DMS79 (cell line): ENCODE measurements at regions not wholly inside any gene's neighbourhood (a gene's known extent, or its start where the extent isn't known, plus 50 kb on each side); places are given as distances from the start of the nearest gene placed in this dataset.
"Not testable (repeated sequence)": the region's sequence is repeated elsewhere in the genome, so short reads cannot be mapped to it uniquely, and the experiment has no call there.

Source experiments
- DNase-seq: peaks from one replicate; lab custom pipeline; 2025; lab: John Stamatoyannopoulos, UW

- DNase-seq: no peak
These were observed 577.9 kb downstream of the IPMK start for GRCh38 chr10:57689596-57690297.

- no peak for DNase-seq
These were observed 587.8 kb downstream of the IPMK start for GRCh38 chr10:57679916-57680315.

- DNase-seq: no peak
These were observed 592.6 kb downstream of the IPMK start for GRCh38 chr10:57675125-57675524.

- DNase-seq: no peak
These were observed 594.2 kb downstream of the IPMK start for GRCh38 chr10:57673446-57673960.

- no peak for DNase-seq
These were observed 602.9 kb downstream of the IPMK start for GRCh38 chr10:57664815-57665214.

GRCh38 chr10:57663401-57663800, 604.3 kb downstream of the IPMK start:
- DNase-seq: no peak

GRCh38 chr10:57661206-57661605, 606.5 kb downstream of the IPMK start:
- DNase-seq: no peak

- no peak for DNase-seq
These were observed 610.4 kb downstream of the IPMK start for GRCh38 chr10:57657164-57657765.

GRCh38 chr10:57654856-57655255, 612.8 kb downstream of the IPMK start:
- DNase-seq: no peak

GRCh38 chr10:57645108-57645507, 622.6 kb downstream of the IPMK start:
- not testable (repeated sequence) for DNase-seq

- no peak for DNase-seq
These were observed 629.3 kb downstream of the IPMK start for GRCh38 chr10:57638411-57638810.

- no peak for DNase-seq
These were observed 639.0 kb downstream of the IPMK start for GRCh38 chr10:57628592-57629284.

- DNase-seq: no peak
These were observed 640.0 kb downstream of the IPMK start for GRCh38 chr10:57627642-57628178.

- no peak for DNase-seq
These were observed 642.7 kb downstream of the IPMK start for GRCh38 chr10:57624856-57625592.

GRCh38 chr10:57624066-57624465, 643.6 kb downstream of the IPMK start:
- no peak for DNase-seq

GRCh38 chr10:57621466-57621865, 646.2 kb downstream of the IPMK start:
- DNase-seq: no peak

- DNase-seq: no peak
These were observed 661.7 kb downstream of the IPMK start for GRCh38 chr10:57605948-57606485.

GRCh38 chr10:57599440-57599839, 668.3 kb downstream of the IPMK start:
- no peak for DNase-seq

- DNase-seq: no peak
These were observed 673.6 kb downstream of the IPMK start for GRCh38 chr10:57593983-57594573.

GRCh38 chr10:57579926-57580325, 687.8 kb downstream of the IPMK start:
- DNase-seq: no peak

- no peak for DNase-seq
These were observed 705.5 kb downstream of the IPMK start for GRCh38 chr10:57562211-57562610.
